ENCODE measurements at regions not wholly inside any gene's neighbourhood (a gene's known extent, or its start where the extent isn't known, plus 50 kb on each side); places are given as distances from the start of the nearest gene placed in this dataset.
A peak's percentile ranks its signal among the peaks of the same experiment; 100 is the strongest.

GRCh38 chr5:133818869-133819600, 149.4 kb downstream of the C5orf15 start:
- DNase-seq (ENCODE audit: low spot score) (peak; percentile 31), ATAC-seq (ENCODE audit: low read depth) (no peak)
- Histone ChIP-seq H3K9me3 (ENCODE audit: severe bottlenecking) (no peaks in the 10 kb centered on the region), H3K27ac (ENCODE audit: poor library complexity, severe bottlenecking) (no peak overlapping the region), H3K36me3 (ENCODE audit: low read depth) (no peaks in the 10 kb centered on the region), H3K27me3 (ENCODE audit: insufficient read depth, poor library complexity, severe bottlenecking) (peaks cover 16% of the 10 kb centered on the region), H3K4me3 (ENCODE audit: severe bottlenecking) (no peak overlapping the region), H3K4me1 (ENCODE audit: insufficient read depth, poor library complexity, severe bottlenecking) (no peaks in the 10 kb centered on the region)
- TF ChIP-seq CTCF (IDR thresholded peaks at IDR 0.05; ENCODE audit: poor library complexity, severe bottlenecking): no peak

GRCh38 chr5:133818031-133818431, 150.4 kb downstream of the C5orf15 start:
- Histone ChIP-seq H3K4me1 (ENCODE audit: insufficient read depth, poor library complexity, severe bottlenecking) (no peaks in the 10 kb centered on the region), H3K27me3 (ENCODE audit: insufficient read depth, poor library complexity, severe bottlenecking) (peaks cover 15% of the 10 kb centered on the region), H3K4me3 (ENCODE audit: severe bottlenecking) (no peak overlapping the region), H3K9me3 (ENCODE audit: severe bottlenecking) (no peaks in the 10 kb centered on the region), H3K36me3 (ENCODE audit: low read depth) (no peaks in the 10 kb centered on the region), H3K27ac (ENCODE audit: poor library complexity, severe bottlenecking) (no peak overlapping the region)
- no peak for TF ChIP-seq CTCF (IDR thresholded peaks at IDR 0.05; ENCODE audit: poor library complexity, severe bottlenecking)
- ATAC-seq (ENCODE audit: low read depth): peak; percentile 55; the same call in 2 of the 3 replicates
- DNase-seq (ENCODE audit: low spot score): peak; percentile 49

- Histone ChIP-seq H3K27ac (ENCODE audit: poor library complexity, severe bottlenecking) (no peak overlapping the region), H3K27me3 (ENCODE audit: insufficient read depth, poor library complexity, severe bottlenecking) (peaks cover 10% of the 10 kb centered on the region), H3K36me3 (ENCODE audit: low read depth) (no peaks in the 10 kb centered on the region), H3K4me3 (ENCODE audit: severe bottlenecking) (no peak overlapping the region), H3K4me1 (ENCODE audit: insufficient read depth, poor library complexity, severe bottlenecking) (no peaks in the 10 kb centered on the region), H3K9me3 (ENCODE audit: severe bottlenecking) (no peaks in the 10 kb centered on the region)
- TF ChIP-seq CTCF (IDR thresholded peaks at IDR 0.05; ENCODE audit: poor library complexity, severe bottlenecking): no peak
- ATAC-seq (ENCODE audit: low read depth): no peak
- DNase-seq (ENCODE audit: low spot score): peak; percentile 45
Measured at GRCh38 chr5:133817456-133817855, 151.0 kb downstream of the C5orf15 start.

- H3K36me3 ChIP-seq (ENCODE audit: low read depth): no peaks in the 10 kb centered on the region
- peaks cover 6% of the 10 kb centered on the region for H3K27me3 ChIP-seq (ENCODE audit: insufficient read depth, poor library complexity, severe bottlenecking)
- no peak overlapping the region for H3K27ac ChIP-seq (ENCODE audit: poor library complexity, severe bottlenecking)
- H3K9me3 ChIP-seq (ENCODE audit: severe bottlenecking): no peaks in the 10 kb centered on the region
- H3K4me1 ChIP-seq (ENCODE audit: insufficient read depth, poor library complexity, severe bottlenecking): no peaks in the 10 kb centered on the region
- H3K4me3 ChIP-seq (ENCODE audit: severe bottlenecking): no peak overlapping the region
- no peak for TF ChIP-seq CTCF (IDR thresholded peaks at IDR 0.05; ENCODE audit: poor library complexity, severe bottlenecking)
- DNase-seq (ENCODE audit: low spot score): peak; percentile 45
- ATAC-seq (ENCODE audit: low read depth): no peak
Measured at GRCh38 chr5:133816791-133817190, 151.6 kb downstream of the C5orf15 start.

- H3K27me3 ChIP-seq (ENCODE audit: insufficient read depth, poor library complexity, severe bottlenecking): no peaks in the 10 kb centered on the region
- ATAC-seq (ENCODE audit: low read depth): peak; percentile 35; the same call in 2 of the 3 replicates
- peak; percentile 43 for DNase-seq (ENCODE audit: low spot score)
- H3K4me3 ChIP-seq (ENCODE audit: severe bottlenecking): no peak overlapping the region
- H3K27ac ChIP-seq (ENCODE audit: poor library complexity, severe bottlenecking): no peak overlapping the region
- H3K4me1 ChIP-seq (ENCODE audit: insufficient read depth, poor library complexity, severe bottlenecking): no peaks in the 10 kb centered on the region
- H3K36me3 ChIP-seq (ENCODE audit: low read depth): no peaks in the 10 kb centered on the region
- no peak for TF ChIP-seq CTCF (IDR thresholded peaks at IDR 0.05; ENCODE audit: poor library complexity, severe bottlenecking)
- no peaks in the 10 kb centered on the region for H3K9me3 ChIP-seq (ENCODE audit: severe bottlenecking)
Measured at GRCh38 chr5:133814152-133814551, 154.3 kb downstream of the C5orf15 start.

Measured in RWPE2 (cell line).